Chondrocyte (in vitro differentiated cells): ENCODE measurements at regions not wholly inside any gene's neighbourhood (a gene's known extent, or its start where the extent isn't known, plus 50 kb on each side); places are given as distances from the start of the nearest gene placed in this dataset.
A peak's percentile ranks its signal among the peaks of the same experiment; 100 is the strongest.

Source experiments
- DNase-seq: peaks from one replicate; pipeline ENCODE4 v3.0.0; 2021; ENCODE audit warnings: mixed read lengths, low spot score
- H3K27ac Mint-ChIP-seq: one replicate; pipeline ENCODE4 v1.8.0; 2021; ENCODE audit warnings: mild to moderate bottlenecking, moderate library complexity, mixed read lengths; ENCODE audit not compliant: unreplicated experiment
- H3K27me3 Mint-ChIP-seq: 2 replicates; pipeline ENCODE4 v1.8.0; 2021; ENCODE audit warnings: low read depth, mixed read lengths
- H3K36me3 Mint-ChIP-seq: 2 replicates; pipeline ENCODE4 v1.8.0; 2021; ENCODE audit warnings: low read depth, mixed read lengths
- H3K4me1 Mint-ChIP-seq: 2 replicates; pipeline ENCODE4 v1.8.0; 2021; ENCODE audit warnings: low read depth, mild to moderate bottlenecking, mixed read lengths
- H3K4me3 Mint-ChIP-seq: one replicate; pipeline ENCODE4 v1.8.0; 2021; ENCODE audit warnings: mild to moderate bottlenecking, moderate library complexity, mixed read lengths; ENCODE audit not compliant: unreplicated experiment
- H3K9me3 Mint-ChIP-seq: 2 replicates; pipeline ENCODE4 v1.8.0; 2021; ENCODE audit warnings: low read depth, mixed read lengths
- TF ChIP-seq, protein P1 (sequence below): fragments of 200-600 bp; sonication (generic); IDR thresholded peaks from 2 replicates; pipeline ENCODE4 v1.5.0; 2021; ENCODE audit warnings: antibody characterized with exemption, mild to moderate bottlenecking, moderate library complexity

DNA sequence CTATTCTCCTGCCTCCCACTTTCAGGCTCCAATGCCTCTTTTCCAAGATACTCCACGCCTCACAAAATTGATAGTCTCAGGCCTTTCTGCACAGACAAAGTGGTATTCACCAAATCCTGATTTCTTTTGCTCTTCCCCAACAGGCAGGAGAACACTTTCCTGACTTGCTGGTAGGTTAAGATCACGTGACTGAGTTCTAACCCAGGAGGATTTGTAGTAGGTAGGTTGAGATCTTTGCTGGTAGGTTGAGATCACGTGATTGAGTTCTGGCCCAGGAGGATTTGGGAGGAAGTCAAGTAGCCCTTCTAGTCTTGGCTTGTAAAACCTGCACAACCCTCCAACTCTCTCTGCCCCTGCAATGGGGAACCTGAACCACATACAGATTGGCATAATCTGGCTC lies 741.5 kb downstream of the TYW1 start:
- Mint-ChIP-seq H3K27ac (no peak overlapping the region), H3K4me1 (no peaks in the 10 kb centered on the region), H3K27me3 (peaks cover 2% of the 10 kb centered on the region), H3K9me3 (peaks cover 9% of the 10 kb centered on the region), H3K36me3 (no peaks in the 10 kb centered on the region), H3K4me3 (no peak overlapping the region)
- DNase-seq = no peak
- TF ChIP-seq, protein P1, sequence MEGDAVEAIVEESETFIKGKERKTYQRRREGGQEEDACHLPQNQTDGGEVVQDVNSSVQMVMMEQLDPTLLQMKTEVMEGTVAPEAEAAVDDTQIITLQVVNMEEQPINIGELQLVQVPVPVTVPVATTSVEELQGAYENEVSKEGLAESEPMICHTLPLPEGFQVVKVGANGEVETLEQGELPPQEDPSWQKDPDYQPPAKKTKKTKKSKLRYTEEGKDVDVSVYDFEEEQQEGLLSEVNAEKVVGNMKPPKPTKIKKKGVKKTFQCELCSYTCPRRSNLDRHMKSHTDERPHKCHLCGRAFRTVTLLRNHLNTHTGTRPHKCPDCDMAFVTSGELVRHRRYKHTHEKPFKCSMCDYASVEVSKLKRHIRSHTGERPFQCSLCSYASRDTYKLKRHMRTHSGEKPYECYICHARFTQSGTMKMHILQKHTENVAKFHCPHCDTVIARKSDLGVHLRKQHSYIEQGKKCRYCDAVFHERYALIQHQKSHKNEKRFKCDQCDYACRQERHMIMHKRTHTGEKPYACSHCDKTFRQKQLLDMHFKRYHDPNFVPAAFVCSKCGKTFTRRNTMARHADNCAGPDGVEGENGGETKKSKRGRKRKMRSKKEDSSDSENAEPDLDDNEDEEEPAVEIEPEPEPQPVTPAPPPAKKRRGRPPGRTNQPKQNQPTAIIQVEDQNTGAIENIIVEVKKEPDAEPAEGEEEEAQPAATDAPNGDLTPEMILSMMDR = no peak

DNA sequence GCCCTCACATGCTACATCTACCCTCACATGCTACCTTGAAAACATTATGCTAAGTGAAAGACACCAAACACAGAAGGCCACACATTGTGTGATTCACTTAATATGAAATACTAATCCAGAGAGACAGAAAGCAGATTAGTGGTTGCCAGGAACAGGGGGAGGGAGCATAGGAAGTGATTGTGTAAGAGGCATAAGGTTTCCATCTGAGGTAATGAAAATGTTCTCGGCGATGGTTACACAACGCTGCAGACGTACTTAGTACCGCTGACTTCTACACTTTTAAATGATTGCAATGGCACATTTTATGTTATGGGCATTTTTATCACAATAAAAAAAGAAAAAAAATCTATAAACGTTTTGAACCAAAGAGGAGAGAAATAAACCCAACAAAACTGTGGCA lies 742.3 kb downstream of the TYW1 start:
- Mint-ChIP-seq H3K4me3 (no peak overlapping the region), H3K4me1 (no peaks in the 10 kb centered on the region), H3K9me3 (peaks cover 9% of the 10 kb centered on the region), H3K27ac (no peak overlapping the region), H3K36me3 (no peaks in the 10 kb centered on the region), H3K27me3 (peaks cover 2% of the 10 kb centered on the region)
- DNase-seq = no peak
- TF ChIP-seq, protein P1 = no peak

DNA sequence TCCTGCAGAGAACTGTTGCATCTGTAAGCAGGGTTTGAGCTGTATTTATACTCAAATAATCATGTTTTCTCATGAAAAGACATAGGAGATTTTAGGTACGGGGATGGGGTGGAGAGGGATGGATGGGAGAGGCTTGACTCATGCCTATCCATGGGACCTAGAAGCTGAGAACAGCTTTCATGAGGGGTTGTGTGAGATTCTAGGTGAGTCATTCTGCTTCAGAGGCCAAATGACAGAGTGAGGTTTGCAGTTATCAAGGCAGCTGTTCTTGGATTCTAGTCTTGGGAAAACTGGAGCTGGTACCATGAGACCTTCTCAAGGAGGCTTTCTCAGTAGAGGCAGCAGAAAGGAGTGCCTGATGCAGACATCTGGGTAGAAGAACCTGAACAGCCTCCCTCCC lies 746.9 kb downstream of the TYW1 start:
- no peak for DNase-seq
- Mint-ChIP-seq H3K4me3 (no peak overlapping the region), H3K27ac (no peak overlapping the region), H3K9me3 (peaks cover 7% of the 10 kb centered on the region), H3K27me3 (peaks cover 2% of the 10 kb centered on the region), H3K4me1 (no peaks in the 10 kb centered on the region), H3K36me3 (no peaks in the 10 kb centered on the region)
- TF ChIP-seq, protein P1 = no peak

DNA sequence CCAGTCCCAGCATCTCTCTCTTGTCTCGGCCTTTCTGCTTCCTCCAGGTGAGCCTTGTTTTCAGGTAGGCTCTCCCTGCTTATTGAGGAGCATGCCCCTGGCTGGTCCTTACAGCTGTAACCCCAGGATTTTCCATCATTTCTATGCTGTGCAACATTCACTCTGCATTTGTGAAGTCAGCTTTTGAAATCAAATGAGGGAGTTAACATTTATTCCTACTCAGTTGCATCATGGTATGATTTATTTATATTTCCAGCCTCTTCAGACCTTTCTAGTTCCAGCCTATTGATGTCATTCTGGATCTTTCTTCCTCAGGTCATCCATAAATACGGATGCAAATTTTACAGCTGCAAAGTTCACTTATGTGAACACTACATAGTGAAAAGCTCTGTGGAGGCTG lies 755.6 kb downstream of the TYW1 start:
- Mint-ChIP-seq H3K36me3 (no peaks in the 10 kb centered on the region), H3K4me1 (peaks cover 14% of the 10 kb centered on the region), H3K27ac (no peak overlapping the region), H3K4me3 (no peak overlapping the region), H3K27me3 (no peaks in the 10 kb centered on the region), H3K9me3 (peaks cover 8% of the 10 kb centered on the region)
- TF ChIP-seq, protein P1 = no peak
- no peak for DNase-seq

DNA sequence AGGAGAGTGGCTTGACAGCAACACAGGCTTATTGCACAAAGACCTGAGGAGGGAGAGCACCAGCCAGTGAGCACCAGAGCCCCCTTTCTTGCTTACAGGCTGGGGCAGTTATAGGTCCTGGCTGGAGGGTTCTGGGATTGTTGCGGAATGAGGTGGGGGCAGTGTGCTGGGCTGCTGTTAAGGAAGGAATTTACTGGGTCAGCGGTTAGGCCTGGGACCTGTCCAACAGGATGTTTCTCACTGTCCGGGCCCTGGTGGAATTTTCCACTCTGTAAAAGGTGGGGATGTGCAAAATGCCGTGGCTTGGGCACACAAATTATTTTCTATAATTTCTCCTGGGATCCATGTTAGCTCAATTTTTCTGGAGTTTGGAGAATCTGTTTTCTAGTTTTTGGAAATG lies 757.3 kb downstream of the TYW1 start:
- Mint-ChIP-seq H3K4me3 (no peak overlapping the region), H3K36me3 (no peaks in the 10 kb centered on the region), H3K27me3 (no peaks in the 10 kb centered on the region), H3K27ac (peak overlapping the region; percentile 32), H3K9me3 (peaks cover 7% of the 10 kb centered on the region), H3K4me1 (peaks cover 14% of the 10 kb centered on the region)
- no peak for DNase-seq
- TF ChIP-seq, protein P1 = no peak
